IMR-90 (cell line): ENCODE measurements at regions not wholly inside any gene's neighbourhood (a gene's known extent, or its start where the extent isn't known, plus 50 kb on each side); places are given as distances from the start of the nearest gene placed in this dataset.

Source experiments
- ATAC-seq: fragments of 200-7000 bp; cut with Tn5 transposase; 2 replicates; pipeline ENCODE4 v1.9.1; 2020; ENCODE audit warnings: low read depth, mild to moderate bottlenecking, moderate library complexity
- BruUV-seq: library from RNA; stranded (reverse); fragments of 400-500 nt; replicated peaks from 2 replicates; lab custom pipeline; 2021; lab: Mats Ljungman, UMichigan
- CTCF ChIA-PET: fragments of 300-600 bp; formaldehyde crosslinking; extraction: SDS; loops from one replicate; lab custom pipeline; 2021; ENCODE audit warnings: antibody characterized with exemption; lab: Yijun Ruan, JAX
- POLR2A ChIA-PET: fragments of 300-600 bp; sonication (Branson Sonifier 250); formaldehyde crosslinking; loops from one replicate; lab custom pipeline; 2022; ENCODE audit warnings: antibody characterized with exemption; ENCODE audit not compliant: unreplicated experiment; lab: Charles Lee
- DNase-seq: peaks from one replicate; pipeline ENCODE4 v3.0.0; 2013
- H2AFZ ChIP-seq: replicated peaks from 2 replicates; pipeline ENCODE3; 2013; ENCODE audit warnings: low read length, mild to moderate bottlenecking; ENCODE audit not compliant: poor library complexity
- H2AK5ac ChIP-seq: 2 replicates; pipeline ENCODE4 v1.6.1; 2013; ENCODE audit warnings: low read depth, low read length, inconsistent platforms
- H2AK9ac ChIP-seq: replicated peaks from 2 replicates; pipeline ENCODE3; 2013; ENCODE audit warnings: mild to moderate bottlenecking, low read depth, low read length, moderate library complexity; ENCODE audit not compliant: poor library complexity
- H2BK120ac ChIP-seq: 2 replicates; pipeline ENCODE4 v1.6.1; 2013; ENCODE audit warnings: low read depth, low read length, inconsistent platforms
- H2BK15ac ChIP-seq: 3 replicates; pipeline ENCODE4 v1.6.1; 2013; ENCODE audit warnings: low read depth, low read length, inconsistent platforms
- H2BK20ac ChIP-seq: 2 replicates; pipeline ENCODE4 v1.6.1; 2013; ENCODE audit warnings: low read depth, mild to moderate bottlenecking, inconsistent platforms, low read length, moderate library complexity
- H2BK5ac ChIP-seq: 2 replicates; pipeline ENCODE4 v1.6.1; 2013; ENCODE audit warnings: mild to moderate bottlenecking, low read depth, low read length, inconsistent platforms; ENCODE audit not compliant: poor library complexity, severe bottlenecking
- H3K14ac ChIP-seq: replicated peaks from 2 replicates; pipeline ENCODE4 v1.6.1; 2013; ENCODE audit warnings: low read depth, low read length, inconsistent platforms
- H3K18ac ChIP-seq: 2 replicates; pipeline ENCODE4 v1.6.1; 2013; ENCODE audit warnings: low read depth, low read length, control low read depth
- H3K23ac ChIP-seq: 2 replicates; pipeline ENCODE4 v1.6.1; 2013; ENCODE audit warnings: low read depth, low read length, inconsistent platforms
- H3K27ac ChIP-seq: 2 replicates; pipeline ENCODE4 v1.5.1; 2013; ENCODE audit warnings: mild to moderate bottlenecking, control low read depth, low read length; ENCODE audit not compliant: insufficient read depth
- H3K27me3 ChIP-seq: 2 replicates; pipeline ENCODE4 v1.6.1; 2013; ENCODE audit warnings: low read length; ENCODE audit not compliant: control insufficient read depth, insufficient read depth
- H3K36me3 ChIP-seq: 2 replicates; pipeline ENCODE4 v1.6.1; 2013; ENCODE audit warnings: low read length, mixed read lengths; ENCODE audit not compliant: control insufficient read depth, insufficient read depth
- H3K4ac ChIP-seq: 2 replicates; pipeline ENCODE4 v1.6.1; 2013; ENCODE audit warnings: low read depth, low read length, inconsistent platforms
- H3K4me1 ChIP-seq: 2 replicates; pipeline ENCODE4 v1.6.1; 2013; ENCODE audit warnings: low read length, mixed read lengths; ENCODE audit not compliant: control insufficient read depth, insufficient read depth
- H3K4me2 ChIP-seq: 2 replicates; pipeline ENCODE4 v1.6.1; 2013; ENCODE audit warnings: low read depth, mild to moderate bottlenecking, control low read depth, low read length, moderate library complexity
- H3K4me3 ChIP-seq: 2 replicates; pipeline ENCODE4 v1.5.1; 2013; ENCODE audit warnings: low read depth, mild to moderate bottlenecking, control low read depth, low read length, moderate library complexity; ENCODE audit not compliant: insufficient read depth
- H3K56ac ChIP-seq: 2 replicates; pipeline ENCODE4 v1.6.1; 2013; ENCODE audit warnings: low read length, inconsistent platforms; ENCODE audit not compliant: insufficient read depth; ENCODE audit errors: extremely low read depth
- H3K79me1 ChIP-seq, 2 experiments: 2 replicates each; pipeline ENCODE4 v1.6.1; 2013; ENCODE audit warnings: low read length in 2 of 2, inconsistent platforms in 1 of 2, low read depth in 1 of 2
- H3K9ac ChIP-seq: 2 replicates; pipeline ENCODE4 v1.6.1; 2013; ENCODE audit warnings: low read depth, low read length, control low read depth
- H3K9me1 ChIP-seq: 2 replicates; pipeline ENCODE4 v1.6.1; 2013; ENCODE audit warnings: low read length, inconsistent platforms; ENCODE audit not compliant: insufficient read depth
- H3K9me3 ChIP-seq: 2 replicates; pipeline ENCODE4 v1.6.1; 2013; ENCODE audit warnings: low read length; ENCODE audit not compliant: control insufficient read depth, insufficient read depth
- H4K20me1 ChIP-seq: 2 replicates; pipeline ENCODE4 v1.6.1; 2013; ENCODE audit warnings: low read length, inconsistent platforms; ENCODE audit not compliant: insufficient read depth
- H4K5ac ChIP-seq: 2 replicates; pipeline ENCODE4 v1.6.1; 2013; ENCODE audit warnings: mild to moderate bottlenecking, low read depth, low read length, control low read depth
- H4K8ac ChIP-seq, 2 experiments: 2 replicates each; pipeline ENCODE4 v1.6.1; 2013; ENCODE audit warnings: low read depth in 2 of 2, low read length in 2 of 2, control low read depth in 1 of 2, inconsistent platforms in 1 of 2
- H4K91ac ChIP-seq: 2 replicates; pipeline ENCODE4 v1.6.1; 2013; ENCODE audit warnings: low read depth, low read length, inconsistent platforms; ENCODE audit not compliant: insufficient read depth
- BHLHE40 ChIP-seq: fragments of 150-350 bp; IDR thresholded peaks from 2 replicates; pipeline ENCODE4 v1.6.1; 2016; ENCODE audit warnings: mild to moderate bottlenecking, low read depth, low read length
- CEBPB ChIP-seq: IDR thresholded peaks from 2 replicates; pipeline ENCODE4 v1.6.1; 2012; ENCODE audit warnings: low read depth, low read length, improper control_type of control experiment
- CHD1 ChIP-seq: IDR thresholded peaks from 2 replicates; pipeline ENCODE4 v1.6.1; 2012; ENCODE audit warnings: low read depth, low read length, improper control_type of control experiment
- CTCF ChIP-seq: conservative IDR thresholded peaks from 2 replicates; pipeline ENCODE4 v1.5.1; 2012; ENCODE audit warnings: mild to moderate bottlenecking, low read depth, low read length, improper control_type of control experiment
- ELK1 ChIP-seq: fragments of 150-350 bp; IDR thresholded peaks from 2 replicates; pipeline ENCODE4 v1.6.1; 2016; ENCODE audit warnings: low read depth, mild to moderate bottlenecking, low read length, moderate library complexity, borderline replicate concordance
- FOS ChIP-seq: fragments of 150-350 bp; IDR thresholded peaks from 2 replicates; pipeline ENCODE4 v1.6.1; 2016; ENCODE audit warnings: low read depth, low read length
- MAFK ChIP-seq: IDR thresholded peaks from 2 replicates; pipeline ENCODE4 v1.6.1; 2012; ENCODE audit warnings: low read depth, low read length, improper control_type of control experiment
- MAZ ChIP-seq: IDR thresholded peaks from 2 replicates; pipeline ENCODE4 v1.6.1; 2012; ENCODE audit warnings: low read depth, mild to moderate bottlenecking, low read length, improper control_type of control experiment, moderate library complexity, borderline replicate concordance
- MXI1 ChIP-seq: IDR thresholded peaks from 2 replicates; pipeline ENCODE4 v1.6.1; 2012; ENCODE audit warnings: low read depth, mild to moderate bottlenecking, low read length, moderate library complexity, borderline replicate concordance
- NFE2L2 ChIP-seq: fragments of 150-350 bp; IDR thresholded peaks from 2 replicates; pipeline ENCODE4 v1.6.1; 2016; ENCODE audit warnings: low read depth, mild to moderate bottlenecking, low read length
- POLR2A ChIP-seq: IDR thresholded peaks from 2 replicates; pipeline ENCODE4 v1.6.1; 2012; ENCODE audit warnings: mild to moderate bottlenecking, low read depth, low read length
- RAD21 ChIP-seq: IDR thresholded peaks from 2 replicates; pipeline ENCODE4 v1.6.1; 2012; ENCODE audit warnings: low read length, improper control_type of control experiment
- RCOR1 ChIP-seq: IDR thresholded peaks from 2 replicates; pipeline ENCODE4 v1.6.1; 2012; ENCODE audit warnings: mild to moderate bottlenecking, low read length, improper control_type of control experiment; ENCODE audit not compliant: insufficient replicate concordance
- RFX5 ChIP-seq: IDR thresholded peaks from 2 replicates; pipeline ENCODE4 v1.8.0; 2012; ENCODE audit warnings: low read depth, mild to moderate bottlenecking, low read length, moderate library complexity
- SMC3 ChIP-seq: fragments of 150-350 bp; IDR thresholded peaks from 2 replicates; pipeline ENCODE4 v1.6.1; 2016; ENCODE audit warnings: low read depth, mild to moderate bottlenecking, antibody characterized with exemption, low read length, moderate library complexity
- WGBS, 2 experiments: methylation state at CpG; one replicate each; pipeline versions ENCODE4 v1.1.5 to v1.1.7; 2013; ENCODE audit warnings: missing lambda C conversion rate in 2 of 2; ENCODE audit not compliant: insufficient read length in 1 of 2; ENCODE audit errors: extremely low coverage in 2 of 2; 5-methylcytosine and 5-hydroxymethylcytosine counted together
- dilution Hi-C: fragments of 300-500 bp; cut with HindIII; formaldehyde crosslinking; loops from one replicate; pipeline ENCODE4 v1.14.3; 2018; ENCODE audit warnings: low sequenced_read_pairs; ENCODE audit not compliant: unreplicated experiment
- in situ Hi-C: fragments of 300-500 bp; cut with MboI; formaldehyde crosslinking; loops from 3 replicates; pipeline ENCODE4 v1.14.3; 2019; ENCODE audit warnings: low sequenced_read_pairs, inconsistent platforms, mixed read lengths
- intact Hi-C: fragments of 100-400 bp; cut with micrococcal nuclease; formaldehyde crosslinking; loops from 2 replicates; pipeline ENCODE4 v1.10.0; 2022
- TF ChIP-seq, protein P1 (sequence below): fragments of 150-350 bp; IDR thresholded peaks from 2 replicates; pipeline ENCODE4 v1.6.1; 2017; ENCODE audit warnings: mild to moderate bottlenecking, antibody characterized with exemption, low read length, low read depth

DNA sequence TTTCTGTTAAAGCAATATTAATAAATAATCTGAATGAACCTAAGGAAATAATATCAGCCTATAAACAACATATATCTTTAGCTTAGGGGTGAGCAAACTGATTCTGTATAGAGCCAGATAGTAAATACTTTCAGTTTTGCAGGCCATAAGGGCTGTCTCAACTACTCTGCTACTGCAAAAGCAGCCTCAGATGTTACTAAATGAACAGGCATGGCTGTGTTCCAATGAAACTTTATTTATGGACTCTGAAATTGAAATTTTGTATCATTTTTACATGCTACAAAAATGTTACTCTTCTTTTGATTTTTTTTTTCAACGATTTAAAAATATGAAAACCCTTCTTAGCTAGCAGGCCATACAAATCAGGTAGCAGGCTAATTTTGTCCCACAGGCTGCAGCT is 212.8 kb upstream of the PRICKLE2 start:
- POLR2A ChIA-PET: interaction anchor here (0.6 kb wide), 1 partner anchor 60 kb away, joined by 4 read pairs; no protein-coding TSS in a partner anchor
- no peak; the same call in 1 of the 2 replicates for ATAC-seq
- dilution Hi-C loops: no loop called here

More for the DNA sequence above, 212.8 kb upstream of the PRICKLE2 start:
- Histone ChIP-seq H4K8ac (no peak overlapping the region), H2BK5ac (no peak overlapping the region), H2AK9ac (no peak overlapping the region), H3K4me1 (peaks cover 14% of the 10 kb centered on the region), H3K4ac (no peak overlapping the region), H2BK20ac (no peak overlapping the region), H3K36me3 (peaks cover 6% of the 10 kb centered on the region; the same call in 1 of the 2 replicates), H3K9ac (no peak overlapping the region), H3K18ac (no peak overlapping the region), H2AFZ (no peak overlapping the region), H3K27me3 (no peaks in the 10 kb centered on the region), H3K23ac (no peak overlapping the region), H3K14ac (no peak overlapping the region), H3K4me3 (no peak overlapping the region), H4K20me1 (no peaks in the 10 kb centered on the region), H3K4me2 (no peak overlapping the region), H2BK15ac (no peak overlapping the region), H3K9me3 (peaks cover 3% of the 10 kb centered on the region; the same call in 1 of the 2 replicates), H3K56ac (no peak overlapping the region), H2AK5ac (no peak overlapping the region), H3K79me1 (peaks cover 8 to 13% of the 10 kb centered on the region in 2 experiments; a peak in 3 of 4 replicates), H3K9me1 (peaks cover 8% of the 10 kb centered on the region; the same call in 1 of the 2 replicates), H4K91ac (no peak overlapping the region), H4K5ac (no peak overlapping the region), H3K27ac (no peak overlapping the region), H2BK120ac (no peak overlapping the region)
- in situ Hi-C loops (no loop called here), intact Hi-C loops (no loop called here)
- DNase-seq: no peak
- TF ChIP-seq POLR2A (no peak), MAFK (no peak), RFX5 (no peak), CHD1 (no peak), SMC3 (no peak), NFE2L2 (no peak), BHLHE40 (no peak), CTCF (no peak), MAZ (no peak), RAD21 (no peak), ELK1 (no peak), MXI1 (no peak), CEBPB (no peak), FOS (no peak), RCOR1 (no peak)
- TF ChIP-seq, protein P1, sequence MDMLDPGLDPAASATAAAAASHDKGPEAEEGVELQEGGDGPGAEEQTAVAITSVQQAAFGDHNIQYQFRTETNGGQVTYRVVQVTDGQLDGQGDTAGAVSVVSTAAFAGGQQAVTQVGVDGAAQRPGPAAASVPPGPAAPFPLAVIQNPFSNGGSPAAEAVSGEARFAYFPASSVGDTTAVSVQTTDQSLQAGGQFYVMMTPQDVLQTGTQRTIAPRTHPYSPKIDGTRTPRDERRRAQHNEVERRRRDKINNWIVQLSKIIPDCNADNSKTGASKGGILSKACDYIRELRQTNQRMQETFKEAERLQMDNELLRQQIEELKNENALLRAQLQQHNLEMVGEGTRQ: no peak
- WGBS, 2 experiments: no CpG with 5 or more reads among the region's 1 CpG
- no TSS peak for BruUV-seq
- CTCF ChIA-PET: no interaction called here
